Thyroid gland (tissue), 4 donors: ENCODE measurements at regions not wholly inside any gene's neighbourhood (a gene's known extent, or its start where the extent isn't known, plus 50 kb on each side); places are given as distances from the start of the nearest gene placed in this dataset.

Source experiments
- DNase-seq, 2 donors: peaks; one replicate each; pipeline ENCODE4 v3.0.0-alpha.2; 2019
- H3K27ac ChIP-seq, 3 donors: fragments of 200-600 bp; sonication (generic); 1 replicate in 2 of 3; 2 replicates in 1 of 3; pipeline ENCODE4 v1.5.1; 2016 to 2019; ENCODE audit warnings: mild to moderate bottlenecking in 1 of 3, moderate library complexity in 1 of 3
- H3K27me3 ChIP-seq: fragments of 200-600 bp; sonication (generic); one replicate; pipeline ENCODE4 v1.5.1; 2019
- H3K36me3 ChIP-seq, 2 donors: fragments of 200-600 bp; sonication (generic); one replicate each; pipeline ENCODE4 v1.5.1; 2016 to 2019
- H3K4me1 ChIP-seq, 2 donors: fragments of 200-600 bp; sonication (generic); one replicate each; pipeline ENCODE4 v1.5.1; 2017 to 2019
- H3K4me3 ChIP-seq, 3 donors: fragments of 200-600 bp; sonication (generic); replicated peaks in 1 of 3; 1 replicate in 2 of 3; 2 replicates in 1 of 3; pipeline ENCODE4 v1.5.1; 2016; ENCODE audit warnings: mild to moderate bottlenecking in 1 of 3
- H3K9me3 ChIP-seq: fragments of 200-600 bp; sonication (generic); one replicate; pipeline ENCODE4 v1.5.1; 2017
- CTCF ChIP-seq, 6 experiments: fragments of 200-600 bp in 3 of 6; fragments of 450-650 bp in 3 of 6; sonication (generic) in 3 of 6; IDR thresholded peaks; one replicate each; pipeline ENCODE4 v1.5.1; 2016 to 2019; ENCODE audit warnings: antibody characterized with exemption in 6 of 6, mild to moderate bottlenecking in 2 of 6, inconsistent platforms in 1 of 6, moderate library complexity in 1 of 6
- POLR2A ChIP-seq, 2 donors: fragments of 450-650 bp; IDR thresholded peaks; one replicate each; pipeline ENCODE4 v1.6.1; 2017; ENCODE audit warnings: antibody characterized with exemption in 2 of 2, mild to moderate bottlenecking in 2 of 2, moderate library complexity in 1 of 2
- WGBS, 2 donors: methylation state at CpG; one replicate each; pipeline ENCODE4 v1.1.5; 2017; 5-methylcytosine and 5-hydroxymethylcytosine counted together
- intact Hi-C: fragments of 100-400 bp; cut with DNase I; formaldehyde crosslinking; loops from one replicate; pipeline ENCODE4 v1.15.1; 2023

GRCh38 chr5:135087950-135088349 is 53.9 kb upstream of the PITX1 start:
- Histone ChIP-seq H3K27me3 (no peaks in the 10 kb centered on the region), H3K4me3 (no peak overlapping the region), H3K27ac (no peak overlapping the region), H3K9me3 (no peaks in the 10 kb centered on the region), H3K36me3 (no peaks in the 10 kb centered on the region), H3K4me1 (no peaks in the 10 kb centered on the region)
- no peak for DNase-seq
- TF ChIP-seq POLR2A (IDR thresholded peaks at IDR 0.05): no peak
- no peak for TF ChIP-seq CTCF (IDR thresholded peaks at IDR 0.05)
- intact Hi-C loops: no loop called here
- WGBS, 2 donors: 57 to 80% methylated on average over 1 of the region's 1 CpG

- H3K27ac ChIP-seq: no peak overlapping the region
- no peak for DNase-seq
- no peaks in the 10 kb centered on the region for H3K9me3 ChIP-seq
- WGBS, 2 donors: 91% methylated on average over 10 to 13 of the region's 17 CpGs
- intact Hi-C loops: no loop called here
- TF ChIP-seq CTCF (IDR thresholded peaks at IDR 0.05): no peak
- no peak for TF ChIP-seq POLR2A (IDR thresholded peaks at IDR 0.05)
- H3K36me3 ChIP-seq: no peaks in the 10 kb centered on the region
- H3K27me3 ChIP-seq: no peaks in the 10 kb centered on the region
- no peak overlapping the region for H3K4me3 ChIP-seq
- no peaks in the 10 kb centered on the region for H3K4me1 ChIP-seq
Observed at GRCh38 chr5:135085936-135086725, 52.1 kb upstream of the PITX1 start.

- H3K27ac ChIP-seq: no peak overlapping the region
- H3K9me3 ChIP-seq: no peaks in the 10 kb centered on the region
- no peaks in the 10 kb centered on the region for H3K36me3 ChIP-seq
- WGBS, 2 donors: 68 to 73% methylated on average over 6 of the region's 6 CpGs
- no peaks in the 10 kb centered on the region for H3K27me3 ChIP-seq
- TF ChIP-seq POLR2A (IDR thresholded peaks at IDR 0.05) (no peak), CTCF (IDR thresholded peaks at IDR 0.05) (no peak)
- DNase-seq: no peak
- no peak overlapping the region for H3K4me3 ChIP-seq
- no peaks in the 10 kb centered on the region for H3K4me1 ChIP-seq
- intact Hi-C loops: no loop called here
Observed at GRCh38 chr5:135085133-135085935, 51.3 kb upstream of the PITX1 start.
